Activated B cell treated with CpG ODN at 0.5 μM for 24 hours (primary cell): ENCODE measurements at regions not wholly inside any gene's neighbourhood (a gene's known extent, or its start where the extent isn't known, plus 50 kb on each side); places are given as distances from the start of the nearest gene placed in this dataset.

Experiments
- ATAC-seq: fragments of 200-7000 bp; cut with Tn5 transposase; one replicate; pipeline ENCODE4 v1.10.0; 2021; ENCODE audit warnings: low read depth, mild to moderate bottlenecking, moderate library complexity
- CTCF ChIA-PET: fragments of 350-600 bp; sonication (Branson Sonifier 250); formaldehyde crosslinking; loops from one replicate; lab custom pipeline; 2021; ENCODE audit warnings: antibody characterized with exemption; lab: Charles Lee
- POLR2A ChIA-PET: fragments of 350-600 bp; sonication (Branson Sonifier 250); formaldehyde crosslinking; loops from one replicate; lab custom pipeline; 2021; ENCODE audit warnings: antibody characterized with exemption; lab: Charles Lee
- DNase-seq: peaks from one replicate; pipeline ENCODE4 v3.0.0; 2022
- H3K27ac Mint-ChIP-seq: one replicate; pipeline ENCODE4 v1.8.0; 2020; ENCODE audit warnings: mixed read lengths
- H3K27me3 Mint-ChIP-seq: one replicate; pipeline ENCODE4 v1.8.0; 2021; ENCODE audit warnings: mixed read lengths
- H3K36me3 Mint-ChIP-seq: one replicate; pipeline ENCODE4 v1.8.0; 2021; ENCODE audit warnings: low read depth, mixed read lengths
- H3K4me1 Mint-ChIP-seq: one replicate; pipeline ENCODE4 v1.8.0; 2021; ENCODE audit warnings: mixed read lengths
- H3K4me3 Mint-ChIP-seq: one replicate; pipeline ENCODE4 v1.8.0; 2020; ENCODE audit warnings: mild to moderate bottlenecking, mixed read lengths
- H3K9me3 Mint-ChIP-seq: one replicate; pipeline ENCODE4 v1.8.0; 2020; ENCODE audit warnings: mixed read lengths
- intact Hi-C: fragments of 100-400 bp; cut with micrococcal nuclease; formaldehyde crosslinking; loops from one replicate; pipeline ENCODE4 v1.15.1; 2024
- TF ChIP-seq, protein P1 (sequence below): fragments of 200-600 bp; IDR thresholded peaks from one replicate; pipeline ENCODE4 v1.8.0; 2022; ENCODE audit warnings: antibody characterized with exemption, mild to moderate bottlenecking

DNA sequence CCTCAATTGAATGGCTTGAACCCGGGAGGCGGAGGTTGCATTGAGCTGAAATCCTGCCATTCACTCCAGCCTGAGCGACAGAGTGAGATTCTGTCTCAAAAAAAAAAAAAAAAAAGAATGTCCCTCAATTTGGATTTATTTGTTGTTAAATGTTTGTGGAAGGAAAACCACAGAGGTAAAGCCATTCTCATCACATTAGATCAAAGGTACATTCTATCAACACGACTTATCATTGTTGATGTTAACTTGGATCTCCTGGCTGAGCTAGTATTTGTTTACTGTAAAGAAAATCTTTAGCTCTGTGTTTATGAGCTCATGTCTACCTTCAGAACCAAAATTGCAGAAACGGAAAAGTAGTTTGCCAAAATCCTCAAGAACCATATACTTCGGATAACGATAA, 91.4 kb upstream of the SALL4 start:
- Mint-ChIP-seq H3K36me3 (no peaks in the 10 kb centered on the region), H3K4me1 (no peaks in the 10 kb centered on the region), H3K27me3 (peaks cover 2% of the 10 kb centered on the region), H3K9me3 (no peaks in the 10 kb centered on the region), H3K4me3 (no peak overlapping the region), H3K27ac (no peak overlapping the region)
- intact Hi-C loops, result no loop called here
- ChIA-PET CTCF (no interaction called here), POLR2A (no interaction called here)
- TF ChIP-seq, protein P1, sequence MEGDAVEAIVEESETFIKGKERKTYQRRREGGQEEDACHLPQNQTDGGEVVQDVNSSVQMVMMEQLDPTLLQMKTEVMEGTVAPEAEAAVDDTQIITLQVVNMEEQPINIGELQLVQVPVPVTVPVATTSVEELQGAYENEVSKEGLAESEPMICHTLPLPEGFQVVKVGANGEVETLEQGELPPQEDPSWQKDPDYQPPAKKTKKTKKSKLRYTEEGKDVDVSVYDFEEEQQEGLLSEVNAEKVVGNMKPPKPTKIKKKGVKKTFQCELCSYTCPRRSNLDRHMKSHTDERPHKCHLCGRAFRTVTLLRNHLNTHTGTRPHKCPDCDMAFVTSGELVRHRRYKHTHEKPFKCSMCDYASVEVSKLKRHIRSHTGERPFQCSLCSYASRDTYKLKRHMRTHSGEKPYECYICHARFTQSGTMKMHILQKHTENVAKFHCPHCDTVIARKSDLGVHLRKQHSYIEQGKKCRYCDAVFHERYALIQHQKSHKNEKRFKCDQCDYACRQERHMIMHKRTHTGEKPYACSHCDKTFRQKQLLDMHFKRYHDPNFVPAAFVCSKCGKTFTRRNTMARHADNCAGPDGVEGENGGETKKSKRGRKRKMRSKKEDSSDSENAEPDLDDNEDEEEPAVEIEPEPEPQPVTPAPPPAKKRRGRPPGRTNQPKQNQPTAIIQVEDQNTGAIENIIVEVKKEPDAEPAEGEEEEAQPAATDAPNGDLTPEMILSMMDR, result no peak
- ATAC-seq (no peak), DNase-seq (no peak)

DNA sequence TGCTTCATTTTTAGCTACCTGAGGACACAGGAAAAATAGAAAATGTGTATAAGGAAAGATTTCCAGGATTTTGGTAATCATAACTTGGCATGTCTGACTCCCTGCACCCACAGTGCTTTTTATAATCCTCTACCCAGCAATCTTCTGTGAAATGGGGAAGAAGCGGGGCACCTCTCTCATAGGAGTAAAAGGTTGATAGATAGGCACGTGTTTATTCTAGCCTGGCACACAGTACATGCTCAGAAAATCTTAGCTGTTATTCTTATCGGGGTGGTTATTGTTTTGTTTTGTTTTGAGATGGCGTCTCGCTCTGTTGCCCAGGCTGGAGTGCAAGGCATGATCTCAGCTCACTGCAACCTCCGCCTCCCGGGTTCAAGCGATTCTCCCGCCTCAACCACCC, 87.7 kb upstream of the SALL4 start:
- CTCF ChIA-PET, result no interaction called here
- H3K27ac Mint-ChIP-seq, result no peak overlapping the region
- no peaks in the 10 kb centered on the region for H3K4me1 Mint-ChIP-seq
- no peak for DNase-seq
- POLR2A ChIA-PET, result no interaction called here
- intact Hi-C loops, result no loop called here
- H3K9me3 Mint-ChIP-seq, result no peaks in the 10 kb centered on the region
- no peak for ATAC-seq
- TF ChIP-seq, protein P1, result no peak
- H3K4me3 Mint-ChIP-seq, result no peak overlapping the region
- peaks cover 2% of the 10 kb centered on the region for H3K27me3 Mint-ChIP-seq
- no peaks in the 10 kb centered on the region for H3K36me3 Mint-ChIP-seq

DNA sequence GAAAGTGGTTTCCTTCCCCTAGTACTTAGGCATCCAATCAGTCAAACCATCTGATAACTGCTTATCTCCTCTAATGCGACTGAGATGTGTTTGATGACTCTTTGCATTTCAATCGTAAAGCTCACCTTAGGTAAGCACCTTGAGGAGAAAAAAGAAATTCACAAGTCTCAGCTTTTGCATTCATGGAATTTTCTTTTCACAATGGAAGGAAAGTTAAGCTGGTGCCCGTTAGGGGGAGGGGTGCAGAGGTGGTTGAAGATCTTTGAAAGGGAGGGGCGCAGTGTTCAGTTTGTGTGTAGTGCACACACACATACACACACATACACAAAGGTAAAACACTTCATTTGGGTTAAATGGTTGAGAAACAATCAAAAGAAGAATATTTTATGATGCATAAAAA, 87.1 kb upstream of the SALL4 start:
- H3K4me3 Mint-ChIP-seq, result no peak overlapping the region
- H3K27me3 Mint-ChIP-seq, result peaks cover 2% of the 10 kb centered on the region
- H3K4me1 Mint-ChIP-seq, result no peaks in the 10 kb centered on the region
- DNase-seq (no peak), ATAC-seq (no peak)
- ChIA-PET CTCF (no interaction called here), POLR2A (no interaction called here)
- intact Hi-C loops, result no loop called here
- TF ChIP-seq, protein P1, result no peak
- H3K9me3 Mint-ChIP-seq, result no peaks in the 10 kb centered on the region
- H3K27ac Mint-ChIP-seq, result no peak overlapping the region
- H3K36me3 Mint-ChIP-seq, result no peaks in the 10 kb centered on the region

DNA sequence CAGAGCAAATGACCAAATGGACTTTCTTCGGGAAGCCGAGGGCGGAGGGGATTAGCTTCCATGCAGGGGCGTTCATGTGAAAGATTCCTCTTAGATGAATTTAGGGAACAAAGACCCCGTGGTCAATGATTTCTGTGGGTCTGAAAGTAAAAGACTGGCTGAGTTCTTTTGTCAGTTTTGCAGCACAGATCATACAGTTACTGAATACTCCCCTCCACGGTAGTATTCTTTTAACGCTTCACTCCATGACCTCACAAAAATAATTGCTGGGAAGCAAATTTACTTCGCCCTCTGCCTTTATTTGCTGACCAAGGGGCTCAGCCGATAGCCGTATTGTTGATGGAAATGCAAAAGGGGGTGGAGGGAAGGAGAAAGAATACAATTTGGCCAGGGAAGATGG, 86.0 kb upstream of the SALL4 start:
- DNase-seq (no peak), ATAC-seq (no peak)
- no peaks in the 10 kb centered on the region for H3K9me3 Mint-ChIP-seq
- intact Hi-C loops, result no loop called here
- ChIA-PET CTCF (no interaction called here), POLR2A (no interaction called here)
- peaks cover 2% of the 10 kb centered on the region for H3K27me3 Mint-ChIP-seq
- no peaks in the 10 kb centered on the region for H3K4me1 Mint-ChIP-seq
- no peak overlapping the region for H3K27ac Mint-ChIP-seq
- H3K36me3 Mint-ChIP-seq, result no peaks in the 10 kb centered on the region
- TF ChIP-seq, protein P1, result no peak
- H3K4me3 Mint-ChIP-seq, result no peak overlapping the region

DNA sequence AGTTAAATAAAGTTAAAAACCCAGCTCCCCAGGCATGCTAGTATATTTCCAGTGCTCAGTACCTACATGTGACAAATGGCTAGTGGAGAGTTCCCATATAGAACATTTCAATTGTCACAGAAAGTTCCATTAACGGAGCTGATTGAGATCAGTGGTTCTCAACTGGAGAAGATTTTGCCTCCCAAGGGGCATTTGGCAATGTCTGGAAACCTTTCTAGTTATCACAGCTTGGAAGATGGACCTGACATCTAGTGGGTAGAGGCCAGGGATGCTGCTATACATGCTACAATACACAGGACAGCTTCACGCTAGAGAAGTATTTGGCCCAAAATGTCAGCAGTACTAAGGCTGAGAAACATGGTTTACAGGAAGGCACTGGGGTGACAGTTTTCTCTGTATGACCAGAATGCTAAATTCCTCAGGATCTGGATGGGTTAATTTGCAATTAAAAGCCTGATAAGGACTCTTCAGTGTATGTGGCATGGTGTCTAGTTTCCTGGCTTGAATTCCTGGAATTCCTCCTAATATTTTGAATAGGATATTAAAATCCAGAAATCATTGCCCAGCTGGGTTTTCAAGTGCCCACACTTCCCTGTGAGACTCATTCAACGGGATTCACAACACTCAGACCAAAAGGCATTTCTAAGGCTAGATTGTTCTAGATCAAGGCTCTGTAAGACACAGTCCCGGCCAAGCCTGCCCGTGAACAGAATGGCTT, 84.7 kb upstream of the SALL4 start:
- POLR2A ChIA-PET, result no interaction called here
- Mint-ChIP-seq H3K27ac (no peak overlapping the region), H3K4me1 (no peaks in the 10 kb centered on the region), H3K9me3 (no peaks in the 10 kb centered on the region), H3K4me3 (no peak overlapping the region), H3K27me3 (peaks cover 2% of the 10 kb centered on the region), H3K36me3 (no peaks in the 10 kb centered on the region)
- intact Hi-C loops, result no loop called here
- DNase-seq (no peak), ATAC-seq (no peak)
- CTCF ChIA-PET, result no interaction called here
- TF ChIP-seq, protein P1, result no peak
